DMS114 treated with DMSO at 0.1 percent for 48 hours (cell line): ENCODE measurements at regions not wholly inside any gene's neighbourhood (a gene's known extent, or its start where the extent isn't known, plus 50 kb on each side); places are given as distances from the start of the nearest gene placed in this dataset.

Experiments
- DNase-seq: peaks from one replicate; lab custom pipeline; 2025; ENCODE audit not compliant: unreplicated experiment; lab: John Stamatoyannopoulos, UW

GRCh38 chr6:77403424-77403823 lies 59.9 kb downstream of the HTR1B start:
- DNase-seq: no peak

GRCh38 chr6:77401231-77401630 lies 62.1 kb downstream of the HTR1B start:
- no peak for DNase-seq

GRCh38 chr6:77397561-77397960 lies 65.7 kb downstream of the HTR1B start:
- DNase-seq: no peak

GRCh38 chr6:77389402-77389801 lies 73.9 kb downstream of the HTR1B start:
- DNase-seq: no peak

GRCh38 chr6:77383026-77383425 lies 80.3 kb downstream of the HTR1B start:
- no peak for DNase-seq

- DNase-seq: no peak
These were observed 89.3 kb downstream of the HTR1B start for GRCh38 chr6:77373955-77374354.

- no peak for DNase-seq
These were observed 91.5 kb downstream of the HTR1B start for GRCh38 chr6:77371748-77372147.

- DNase-seq: no peak
These were observed 94.5 kb downstream of the HTR1B start for GRCh38 chr6:77368660-77369313.

GRCh38 chr6:77366798-77367197 lies 96.5 kb downstream of the HTR1B start:
- DNase-seq: no peak

GRCh38 chr6:77363702-77364101 lies 99.6 kb downstream of the HTR1B start:
- DNase-seq: no peak

GRCh38 chr6:77362055-77362454 lies 101.2 kb downstream of the HTR1B start:
- no peak for DNase-seq

- DNase-seq: no peak
These were observed 102.3 kb downstream of the HTR1B start for GRCh38 chr6:77361018-77361417.

GRCh38 chr6:77356821-77357220 lies 106.5 kb downstream of the HTR1B start:
- no peak for DNase-seq

- no peak for DNase-seq
These were observed 108.7 kb downstream of the HTR1B start for GRCh38 chr6:77354581-77354980.

- no peak for DNase-seq
These were observed 110.2 kb downstream of the HTR1B start for GRCh38 chr6:77353129-77353528.

- DNase-seq: no peak
These were observed 122.0 kb downstream of the HTR1B start for GRCh38 chr6:77341058-77341986.

GRCh38 chr6:77340331-77340730 lies 123.0 kb downstream of the HTR1B start:
- DNase-seq: no peak

GRCh38 chr6:77339926-77340325 lies 123.4 kb downstream of the HTR1B start:
- DNase-seq: no peak

- DNase-seq: no peak
These were observed 125.9 kb downstream of the HTR1B start for GRCh38 chr6:77337392-77337791.

GRCh38 chr6:77334093-77334492 lies 129.2 kb downstream of the HTR1B start:
- DNase-seq: no peak

- DNase-seq: no peak
These were observed 130.2 kb downstream of the HTR1B start for GRCh38 chr6:77332915-77333623.

GRCh38 chr6:77326711-77327110 lies 136.6 kb downstream of the HTR1B start:
- DNase-seq: no peak
